NCI-H146 treated with DMSO at 0.1 percent for 48 hours (cell line): ENCODE measurements at regions not wholly inside any gene's neighbourhood (a gene's known extent, or its start where the extent isn't known, plus 50 kb on each side); places are given as distances from the start of the nearest gene placed in this dataset.

Source experiments
- DNase-seq: peaks from one replicate; lab custom pipeline; 2025; ENCODE audit not compliant: unreplicated experiment; lab: John Stamatoyannopoulos, UW

- DNase-seq: no peak
Measured at GRCh38 chr14:49396801-49397200, 189.4 kb downstream of the RPS29 start.

GRCh38 chr14:49381778-49382177 lies 204.4 kb downstream of the RPS29 start:
- DNase-seq: no peak

- DNase-seq: no peak
Measured at GRCh38 chr14:49367696-49368095, 218.5 kb downstream of the RPS29 start.

GRCh38 chr14:49366416-49366815 lies 219.8 kb downstream of the RPS29 start:
- DNase-seq: no peak

GRCh38 chr14:49364752-49365117 lies 221.4 kb downstream of the RPS29 start:
- no peak for DNase-seq

- DNase-seq: no peak
Measured at GRCh38 chr14:49363821-49364751, 222.1 kb downstream of the RPS29 start.

GRCh38 chr14:49362916-49363315 lies 223.3 kb downstream of the RPS29 start:
- DNase-seq: no peak

- no peak for DNase-seq
Measured at GRCh38 chr14:49339130-49339529, 247.1 kb downstream of the RPS29 start.

GRCh38 chr14:49319810-49320209 lies 266.4 kb downstream of the RPS29 start:
- no peak for DNase-seq

- DNase-seq: no peak
Measured at GRCh38 chr14:49315570-49315969, 270.6 kb downstream of the RPS29 start.

- no peak for DNase-seq
Measured at GRCh38 chr14:49314737-49315136, 271.4 kb downstream of the RPS29 start.

GRCh38 chr14:49313108-49313507 lies 273.1 kb downstream of the RPS29 start:
- no peak for DNase-seq

GRCh38 chr14:49310298-49310697 lies 275.9 kb downstream of the RPS29 start:
- DNase-seq: no peak

GRCh38 chr14:49306152-49306751 lies 279.9 kb downstream of the RPS29 start:
- DNase-seq: no peak

- DNase-seq: no peak
Measured at GRCh38 chr14:49303946-49304516, 282.1 kb downstream of the RPS29 start.

- DNase-seq: no peak
Measured at GRCh38 chr14:49297102-49297501, 289.1 kb downstream of the RPS29 start.

- no peak for DNase-seq
Measured at GRCh38 chr14:49294621-49295148, 291.5 kb downstream of the RPS29 start.

GRCh38 chr14:49287004-49287403 lies 299.2 kb downstream of the RPS29 start:
- DNase-seq: no peak

GRCh38 chr14:49286257-49286983 lies 299.8 kb downstream of the RPS29 start:
- no peak for DNase-seq

- no peak for DNase-seq
Measured at GRCh38 chr14:49280566-49280965, 305.6 kb downstream of the RPS29 start.

- no peak for DNase-seq
Measured at GRCh38 chr14:49250517-49250916, 335.7 kb downstream of the RPS29 start.
